ENCODE measurements at regions not wholly inside any gene's neighbourhood (a gene's known extent, or its start where the extent isn't known, plus 50 kb on each side); places are given as distances from the start of the nearest gene placed in this dataset.

DNA sequence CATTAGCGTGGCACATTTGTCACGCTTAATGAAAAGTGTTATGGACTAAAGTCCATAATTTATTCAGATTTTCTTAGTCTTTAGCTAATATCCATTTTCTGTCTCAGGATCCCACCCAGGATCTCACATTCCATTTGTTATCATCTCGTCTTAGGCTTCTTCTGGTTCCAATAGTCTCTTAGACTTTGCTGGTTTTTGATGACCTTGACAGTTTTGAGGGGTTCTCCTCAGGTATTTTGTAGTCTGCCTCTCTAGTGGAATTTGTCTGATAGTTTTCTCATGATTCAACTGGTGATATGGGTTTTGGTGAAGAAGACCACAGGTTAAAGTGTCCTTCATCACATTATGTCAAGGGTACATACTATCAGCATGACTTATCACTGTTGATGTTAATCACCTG, 66.0 kb upstream of the GPR26 start:
- Histone ChIP-seq H3K27ac (no peak overlapping the region), H4K20me1 (no peaks in the 10 kb centered on the region), H3K4me3 (no peak overlapping the region), H3K27me3 (no peaks in the 10 kb centered on the region), H3K9ac (no peak overlapping the region), H3K36me3 (no peaks in the 10 kb centered on the region), H3K4me2 (no peak overlapping the region), H3K4me1 (no peaks in the 10 kb centered on the region), H3K9me3 (no peaks in the 10 kb centered on the region)
- TF ChIP-seq Cebpa-rat (IDR thresholded peaks at IDR 0.05) = no peak

DNA sequence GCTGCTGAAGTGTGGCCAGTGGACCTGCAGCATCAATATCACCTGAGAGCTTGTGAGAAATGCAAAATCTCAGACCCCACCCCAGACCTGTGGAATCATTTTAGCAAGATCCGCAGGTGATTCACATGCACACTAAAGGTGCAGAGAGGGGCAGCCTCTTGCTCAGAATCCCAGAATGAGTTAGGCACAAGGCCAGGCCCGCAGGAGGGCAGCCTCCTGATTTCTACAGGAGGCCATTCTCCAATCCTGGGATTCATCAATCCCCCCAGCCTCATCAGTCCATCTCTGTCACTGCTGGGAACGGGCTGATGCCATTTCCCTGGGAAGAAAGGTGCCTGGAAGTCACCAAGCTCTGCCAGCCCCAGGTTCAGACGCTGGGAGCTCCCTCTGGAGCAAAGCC, 63.0 kb upstream of the GPR26 start:
- no peak overlapping the region for H3K4me3 ChIP-seq
- no peaks in the 10 kb centered on the region for H3K36me3 ChIP-seq
- no peaks in the 10 kb centered on the region for H4K20me1 ChIP-seq
- H3K27me3 ChIP-seq = no peaks in the 10 kb centered on the region
- H3K4me1 ChIP-seq = no peaks in the 10 kb centered on the region
- no peaks in the 10 kb centered on the region for H3K9me3 ChIP-seq
- TF ChIP-seq Cebpa-rat (IDR thresholded peaks at IDR 0.05) = no peak
- no peak overlapping the region for H3K9ac ChIP-seq
- no peak overlapping the region for H3K4me2 ChIP-seq
- no peak overlapping the region for H3K27ac ChIP-seq

- no peaks in the 10 kb centered on the region for H3K27me3 ChIP-seq
- H3K27ac ChIP-seq = no peak overlapping the region
- H3K9ac ChIP-seq = no peak overlapping the region
- TF ChIP-seq Cebpa-rat (IDR thresholded peaks at IDR 0.05) = no peak
- H3K4me3 ChIP-seq = no peak overlapping the region
- H3K9me3 ChIP-seq = no peaks in the 10 kb centered on the region
- H3K4me2 ChIP-seq = no peak overlapping the region
- no peaks in the 10 kb centered on the region for H4K20me1 ChIP-seq
- no peaks in the 10 kb centered on the region for H3K36me3 ChIP-seq
- H3K4me1 ChIP-seq = no peaks in the 10 kb centered on the region
Observed at GRCh38 chr10:123604506-123604905, 61.6 kb upstream of the GPR26 start.

DNA sequence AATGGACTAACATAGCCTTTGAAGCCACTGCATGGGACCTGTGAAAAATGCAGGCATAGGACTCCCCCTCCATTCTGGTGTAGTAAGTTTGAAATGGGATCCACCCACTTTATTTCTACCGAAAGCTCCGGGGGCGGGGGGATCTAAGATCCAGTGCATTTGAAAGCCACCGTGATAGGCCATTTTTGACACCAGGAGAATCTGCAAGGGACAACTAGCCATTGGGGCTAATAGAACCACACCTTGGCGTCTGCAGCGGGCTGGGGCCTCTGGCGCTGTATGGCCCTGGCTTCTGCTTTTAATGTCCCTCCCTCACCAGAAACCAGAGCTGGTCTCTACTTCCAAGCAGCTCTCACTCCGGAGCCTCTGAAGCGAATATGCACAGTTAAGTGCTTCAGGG, 60.1 kb upstream of the GPR26 start:
- Histone ChIP-seq H3K27ac (no peak overlapping the region), H3K4me3 (no peak overlapping the region), H3K9ac (no peak overlapping the region), H3K4me2 (no peak overlapping the region), H3K4me1 (no peaks in the 10 kb centered on the region), H4K20me1 (no peaks in the 10 kb centered on the region), H3K9me3 (no peaks in the 10 kb centered on the region), H3K36me3 (no peaks in the 10 kb centered on the region), H3K27me3 (no peaks in the 10 kb centered on the region)
- TF ChIP-seq Cebpa-rat (IDR thresholded peaks at IDR 0.05) = no peak

- TF ChIP-seq Cebpa-rat (IDR thresholded peaks at IDR 0.05) = no peak
- H3K9ac ChIP-seq = no peak overlapping the region
- H3K36me3 ChIP-seq = no peaks in the 10 kb centered on the region
- no peaks in the 10 kb centered on the region for H3K27me3 ChIP-seq
- no peak overlapping the region for H3K4me2 ChIP-seq
- no peaks in the 10 kb centered on the region for H3K9me3 ChIP-seq
- H3K27ac ChIP-seq = no peak overlapping the region
- no peaks in the 10 kb centered on the region for H3K4me1 ChIP-seq
- no peak overlapping the region for H3K4me3 ChIP-seq
- H4K20me1 ChIP-seq = no peaks in the 10 kb centered on the region
Observed at GRCh38 chr10:123606955-123607354, 59.2 kb upstream of the GPR26 start.

GRCh38 chr10:123607386-123607785, 58.8 kb upstream of the GPR26 start:
- Histone ChIP-seq H3K4me1 (no peaks in the 10 kb centered on the region), H4K20me1 (no peaks in the 10 kb centered on the region), H3K9ac (no peak overlapping the region), H3K27ac (no peak overlapping the region), H3K27me3 (no peaks in the 10 kb centered on the region), H3K9me3 (no peaks in the 10 kb centered on the region), H3K4me2 (no peak overlapping the region), H3K36me3 (no peaks in the 10 kb centered on the region), H3K4me3 (no peak overlapping the region)
- no peak for TF ChIP-seq Cebpa-rat (IDR thresholded peaks at IDR 0.05)

GRCh38 chr10:123608047-123608446, 58.1 kb upstream of the GPR26 start:
- H3K9ac ChIP-seq = no peak overlapping the region
- H3K4me3 ChIP-seq = no peak overlapping the region
- H4K20me1 ChIP-seq = no peaks in the 10 kb centered on the region
- no peak overlapping the region for H3K27ac ChIP-seq
- H3K27me3 ChIP-seq = no peaks in the 10 kb centered on the region
- no peaks in the 10 kb centered on the region for H3K36me3 ChIP-seq
- no peak overlapping the region for H3K4me2 ChIP-seq
- H3K9me3 ChIP-seq = no peaks in the 10 kb centered on the region
- no peak for TF ChIP-seq Cebpa-rat (IDR thresholded peaks at IDR 0.05)
- no peaks in the 10 kb centered on the region for H3K4me1 ChIP-seq

DNA sequence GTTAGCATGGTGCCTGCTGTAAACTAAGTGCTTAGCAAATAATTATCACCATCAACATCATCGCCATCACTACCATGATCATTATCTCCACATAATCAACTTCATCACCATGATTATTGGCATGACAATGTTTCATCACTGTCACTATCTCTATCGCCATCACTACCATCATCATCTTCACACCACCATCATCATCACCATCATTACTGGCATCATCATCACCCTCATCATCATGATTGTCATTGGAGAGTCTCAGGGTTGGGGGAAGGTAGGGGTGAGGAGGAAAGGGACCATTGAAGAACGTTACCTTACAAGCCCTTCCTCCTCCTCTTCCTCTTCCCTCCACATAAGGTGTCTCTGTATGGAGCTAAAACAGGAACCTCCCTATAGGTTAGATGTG, 54.9 kb upstream of the GPR26 start:
- Histone ChIP-seq H4K20me1 (0 out of 2 replicates have a peak, but pooled peaks cover 5% of the 10 kb centered on the region), H3K27me3 (no peaks in the 10 kb centered on the region), H3K27ac (no peak overlapping the region), H3K4me3 (no peak overlapping the region), H3K9ac (no peak overlapping the region), H3K4me1 (no peaks in the 10 kb centered on the region), H3K36me3 (no peaks in the 10 kb centered on the region), H3K4me2 (no peak overlapping the region), H3K9me3 (no peaks in the 10 kb centered on the region)
- TF ChIP-seq Cebpa-rat (IDR thresholded peaks at IDR 0.05) = no peak

GRCh38 chr10:123611876-123612275, 54.3 kb upstream of the GPR26 start:
- 0 out of 2 replicates have a peak, but pooled peaks cover 5% of the 10 kb centered on the region for H4K20me1 ChIP-seq
- H3K9me3 ChIP-seq = no peaks in the 10 kb centered on the region
- H3K4me2 ChIP-seq = no peak overlapping the region
- no peaks in the 10 kb centered on the region for H3K27me3 ChIP-seq
- H3K9ac ChIP-seq = no peak overlapping the region
- no peak overlapping the region for H3K4me3 ChIP-seq
- no peak for TF ChIP-seq Cebpa-rat (IDR thresholded peaks at IDR 0.05)
- H3K4me1 ChIP-seq = no peaks in the 10 kb centered on the region
- H3K27ac ChIP-seq = no peak overlapping the region
- no peaks in the 10 kb centered on the region for H3K36me3 ChIP-seq

DNA sequence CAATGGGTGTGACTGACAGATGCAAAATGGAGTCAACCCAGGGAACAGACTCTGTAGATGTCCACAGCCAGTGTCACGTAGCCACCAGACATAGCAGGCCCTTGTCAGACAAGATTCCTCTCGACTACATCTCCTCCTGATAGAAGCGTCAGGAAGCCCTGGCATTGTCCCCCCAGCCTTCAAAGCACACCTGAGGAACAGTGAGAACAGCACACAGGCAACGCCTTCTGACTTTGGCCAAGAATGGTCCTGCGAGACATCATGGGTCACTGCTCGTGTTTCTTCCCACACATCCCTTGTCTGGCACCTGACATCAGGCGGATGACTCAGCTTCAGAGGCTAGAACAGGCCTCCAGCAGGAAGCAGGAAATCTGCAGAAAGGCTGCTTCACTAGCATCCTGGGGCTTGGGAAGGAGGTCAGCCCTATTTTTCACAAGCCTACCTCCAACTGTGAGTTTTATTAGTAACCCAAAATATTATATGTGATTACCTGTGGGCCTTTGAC, 52.8 kb upstream of the GPR26 start:
- H3K27me3 ChIP-seq = no peaks in the 10 kb centered on the region
- H4K20me1 ChIP-seq = peaks cover 5% of the 10 kb centered on the region; the same call in 1 of the 2 replicates
- no peaks in the 10 kb centered on the region for H3K9me3 ChIP-seq
- H3K4me2 ChIP-seq = no peak overlapping the region
- H3K9ac ChIP-seq = no peak overlapping the region
- no peaks in the 10 kb centered on the region for H3K4me1 ChIP-seq
- no peak overlapping the region for H3K4me3 ChIP-seq
- TF ChIP-seq Cebpa-rat (IDR thresholded peaks at IDR 0.05) = no peak
- no peak overlapping the region for H3K27ac ChIP-seq
- H3K36me3 ChIP-seq = no peaks in the 10 kb centered on the region

DNA sequence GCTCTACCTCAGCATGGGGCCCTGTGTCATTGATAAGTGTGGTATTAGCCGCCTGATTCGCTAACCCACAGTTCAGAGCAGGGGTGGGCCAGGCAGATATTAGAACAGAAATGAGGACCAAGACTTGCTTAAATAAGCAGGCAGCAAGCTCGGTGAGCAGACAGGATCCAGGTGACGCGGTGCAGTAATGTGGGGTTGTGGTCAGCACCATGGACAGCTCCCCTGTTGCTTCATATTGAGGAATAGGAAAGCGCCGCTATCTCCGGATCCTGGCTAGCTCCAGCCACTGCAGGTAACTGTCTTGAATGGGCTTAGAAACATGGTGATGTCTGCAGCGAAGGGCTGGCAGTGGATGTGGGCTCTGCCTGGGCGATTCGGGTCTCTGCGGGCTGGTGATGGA, 51.3 kb upstream of the GPR26 start:
- Histone ChIP-seq H3K4me3 (no peak overlapping the region), H3K4me2 (no peak overlapping the region), H3K27me3 (no peaks in the 10 kb centered on the region), H3K4me1 (no peaks in the 10 kb centered on the region), H3K9me3 (no peaks in the 10 kb centered on the region), H3K9ac (no peak overlapping the region), H4K20me1 (peaks cover 5% of the 10 kb centered on the region; the same call in 1 of the 2 replicates), H3K36me3 (no peaks in the 10 kb centered on the region), H3K27ac (no peak overlapping the region)
- TF ChIP-seq Cebpa-rat (IDR thresholded peaks at IDR 0.05) = peak; percentile 79

Measured in BLaER1 (cell line).